Upper lobe of left lung (tissue), 4 donors: ENCODE measurements at regions not wholly inside any gene's neighbourhood (a gene's known extent, or its start where the extent isn't known, plus 50 kb on each side); places are given as distances from the start of the nearest gene placed in this dataset.

ENCODE experiments used
- CTCF ChIP-seq, 6 experiments: fragments of 450-650 bp in 4 of 6; fragments of 200-600 bp in 2 of 6; sonication (generic) in 2 of 6; IDR thresholded peaks; one replicate each; pipeline ENCODE4 v1.5.1; 2016 to 2019; ENCODE audit warnings: antibody characterized with exemption in 6 of 6
- EP300 ChIP-seq, 4 donors: sonication (generic); formaldehyde crosslinking; IDR thresholded peaks; one replicate each; pipeline ENCODE4 v1.5.1; 2017; ENCODE audit warnings: antibody characterized with exemption in 4 of 4, control low read depth in 2 of 4
- POLR2A ChIP-seq, 4 donors: fragments of 450-650 bp; IDR thresholded peaks; one replicate each; pipeline ENCODE4 v1.5.1; 2016 to 2017; ENCODE audit warnings: antibody characterized with exemption in 4 of 4, mild to moderate bottlenecking in 2 of 4
- POLR2AphosphoS5 ChIP-seq, 2 donors: sonication (generic); formaldehyde crosslinking; IDR thresholded peaks; one replicate each; pipeline ENCODE4 v1.5.1; 2017; ENCODE audit warnings: antibody characterized with exemption in 2 of 2

GRCh38 chr12:85662207-85662602, 174.0 kb downstream of the RASSF9 start:
- TF ChIP-seq EP300 (IDR thresholded peaks at IDR 0.05): no peak
- no peak for TF ChIP-seq CTCF (IDR thresholded peaks at IDR 0.05)
- TF ChIP-seq POLR2A (IDR thresholded peaks at IDR 0.05): no peak
- TF ChIP-seq POLR2AphosphoS5 (IDR thresholded peaks at IDR 0.05): no peak
